GM19238 (cell line): ENCODE measurements at regions not wholly inside any gene's neighbourhood (a gene's known extent, or its start where the extent isn't known, plus 50 kb on each side); places are given as distances from the start of the nearest gene placed in this dataset.

Experiments used
- DNase-seq: peaks from one replicate; pipeline ENCODE4 v3.0.0; 2011; ENCODE audit warnings: low spot score; ENCODE audit not compliant: insufficient read length

GRCh38 chrX:39862963-39863362 is 234.8 kb downstream of the BCOR start:
- no peak for DNase-seq

DNA sequence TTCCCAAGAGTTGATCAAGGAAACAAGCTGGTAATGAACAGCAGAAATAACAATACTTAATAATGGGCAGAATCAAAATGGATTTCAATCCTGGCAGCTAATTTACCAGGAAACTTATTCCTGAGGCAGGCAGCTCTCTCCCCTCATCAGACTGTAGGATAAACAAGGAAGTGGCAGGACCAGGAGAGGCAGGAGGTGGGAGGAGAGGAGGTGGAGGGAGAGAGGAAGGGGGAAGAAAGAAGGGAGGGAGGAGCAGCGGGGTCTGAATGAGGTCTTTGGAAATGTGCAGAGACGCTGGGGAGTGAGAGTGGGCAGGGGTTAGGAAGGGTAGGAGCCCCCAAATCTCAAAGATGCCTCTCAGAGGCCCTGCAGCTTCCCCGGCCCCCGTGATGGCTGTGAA is 231.5 kb downstream of the BCOR start:
- DNase-seq: no peak

GRCh38 chrX:39869846-39870601 is 227.7 kb downstream of the BCOR start:
- DNase-seq: no peak

GRCh38 chrX:39871648-39872047 is 226.1 kb downstream of the BCOR start:
- no peak for DNase-seq

GRCh38 chrX:39873117-39873516 is 224.6 kb downstream of the BCOR start:
- no peak for DNase-seq

DNA sequence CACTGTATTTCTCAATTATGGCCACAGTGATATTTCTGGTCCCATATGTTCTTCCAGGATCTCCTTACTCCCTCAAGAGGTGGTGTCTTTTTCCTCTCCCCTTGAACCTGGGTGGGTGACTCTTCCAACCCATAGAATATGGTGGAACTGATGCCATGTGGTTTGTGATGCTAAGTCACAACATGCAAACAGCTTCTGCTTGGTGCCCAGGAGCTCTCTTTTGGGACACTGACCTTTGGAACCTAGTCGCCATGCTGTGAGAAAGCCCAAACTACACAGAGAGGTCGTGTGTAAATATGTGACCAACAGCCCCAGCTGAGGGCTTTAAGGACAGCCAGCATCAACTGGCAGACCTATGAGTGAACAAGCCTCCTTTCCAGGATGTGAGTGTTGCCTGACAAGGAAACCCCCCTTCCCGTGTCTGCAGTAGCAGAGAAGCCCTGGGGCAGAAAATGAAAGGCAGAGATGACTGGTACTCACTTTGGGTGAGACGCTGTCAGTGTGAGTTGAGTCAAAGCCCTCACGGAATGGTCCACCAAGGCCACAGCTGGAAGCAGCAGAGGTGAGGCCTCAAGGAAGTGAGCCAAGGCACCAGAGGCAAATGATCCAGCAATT is 223.4 kb downstream of the BCOR start:
- peak; percentile 63 for DNase-seq

DNA sequence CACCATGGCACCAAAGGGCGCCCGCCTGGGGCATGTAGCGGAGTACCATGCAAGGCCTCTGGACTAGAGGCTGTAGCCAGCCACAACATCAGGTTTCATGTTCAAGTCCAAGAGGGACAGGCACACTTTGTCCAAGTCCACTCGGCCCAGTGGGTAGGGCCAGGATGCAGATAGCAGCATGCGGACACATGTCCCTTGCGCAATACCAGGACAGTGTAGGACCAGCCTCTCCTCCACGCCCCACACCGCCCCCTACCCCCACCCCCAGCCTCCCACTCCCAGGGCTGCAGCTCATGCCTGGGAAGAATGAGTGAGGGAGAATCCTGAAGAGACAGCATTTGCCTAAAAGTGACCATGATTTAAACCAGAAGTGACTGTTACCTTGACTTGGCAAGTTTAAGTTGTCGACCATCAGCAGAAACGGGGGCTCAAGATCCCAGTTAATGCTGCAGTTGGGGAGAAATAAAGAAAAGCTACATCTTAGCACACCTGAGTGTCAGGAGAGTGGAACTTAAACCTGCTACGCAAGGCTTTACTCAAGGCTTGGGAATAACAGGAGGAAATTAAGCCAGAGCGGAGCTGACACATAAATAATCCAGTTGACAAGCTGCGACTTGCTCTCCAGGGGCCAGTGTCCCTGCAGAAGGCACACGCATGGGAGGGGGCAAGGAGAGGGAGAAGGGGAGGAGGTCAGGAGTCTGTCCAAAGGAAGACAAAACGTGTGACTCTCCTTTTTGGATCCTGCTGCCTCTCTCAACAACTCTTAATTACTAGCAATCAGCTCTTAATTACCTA is 221.7 kb downstream of the BCOR start:
- DNase-seq: no peak

DNA sequence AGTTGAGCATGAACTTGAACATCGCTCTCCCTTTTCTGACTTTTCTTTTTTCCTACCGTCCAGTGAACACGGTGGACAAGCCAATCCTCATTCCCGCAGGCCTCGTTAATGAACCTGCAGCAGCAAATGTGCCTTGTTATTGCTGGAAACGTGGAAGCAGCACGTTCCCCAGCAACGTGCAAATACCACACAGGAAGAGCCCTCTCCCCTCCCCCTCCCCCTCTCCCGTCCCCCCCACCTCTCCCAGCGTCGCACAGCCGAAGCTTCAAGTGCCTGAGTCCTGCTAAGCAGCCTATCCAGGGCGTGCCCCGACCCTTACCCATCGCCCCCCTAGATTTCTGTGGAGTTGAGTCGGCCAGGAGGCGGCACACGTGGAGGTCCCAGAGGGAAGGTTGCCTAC is 219.9 kb downstream of the BCOR start:
- DNase-seq: no peak

GRCh38 chrX:39883666-39884065 is 214.1 kb downstream of the BCOR start:
- no peak for DNase-seq

DNA sequence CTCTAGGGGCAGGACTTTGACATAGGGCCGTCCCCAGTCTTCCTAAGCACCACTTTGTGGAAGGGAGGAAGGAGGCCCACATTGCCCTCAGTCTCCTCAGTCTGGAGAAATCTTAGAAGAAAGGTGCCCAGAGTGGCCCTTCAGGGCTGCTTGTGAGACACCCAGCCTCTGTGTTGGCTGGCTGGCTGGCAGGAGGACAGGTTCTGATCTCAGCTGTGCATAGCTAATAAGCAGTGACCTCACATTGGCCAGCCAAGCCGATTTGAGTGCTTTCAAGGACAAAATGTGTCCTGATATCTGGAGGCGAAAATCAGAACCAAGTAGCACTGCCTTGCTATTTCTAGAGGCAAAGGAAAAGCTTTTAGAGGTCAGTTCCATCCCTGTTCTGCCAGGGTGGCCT is 211.5 kb downstream of the BCOR start:
- DNase-seq: no peak

- DNase-seq: no peak
Observed at GRCh38 chrX:39888730-39889129, 209.0 kb downstream of the BCOR start.

DNA sequence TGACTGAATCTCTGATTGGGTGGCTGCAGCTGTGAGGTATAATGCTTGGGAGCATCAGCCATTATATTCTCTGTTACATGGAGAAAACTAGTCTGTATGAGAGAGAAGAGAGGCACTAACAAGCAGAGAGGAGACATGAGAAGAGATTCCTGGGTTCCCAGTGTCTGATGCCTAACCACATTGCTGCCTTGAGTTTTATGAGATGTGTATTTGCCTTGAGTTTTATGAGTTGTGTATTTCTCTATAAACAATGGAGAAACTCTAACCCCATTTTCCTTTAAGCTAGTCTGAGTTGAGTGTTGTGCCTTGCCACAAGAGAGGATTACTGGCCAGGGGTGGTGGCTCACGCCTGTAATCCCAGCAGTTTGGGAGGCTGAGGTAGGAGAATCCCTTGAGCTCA is 208.1 kb downstream of the BCOR start:
- DNase-seq: no peak

DNA sequence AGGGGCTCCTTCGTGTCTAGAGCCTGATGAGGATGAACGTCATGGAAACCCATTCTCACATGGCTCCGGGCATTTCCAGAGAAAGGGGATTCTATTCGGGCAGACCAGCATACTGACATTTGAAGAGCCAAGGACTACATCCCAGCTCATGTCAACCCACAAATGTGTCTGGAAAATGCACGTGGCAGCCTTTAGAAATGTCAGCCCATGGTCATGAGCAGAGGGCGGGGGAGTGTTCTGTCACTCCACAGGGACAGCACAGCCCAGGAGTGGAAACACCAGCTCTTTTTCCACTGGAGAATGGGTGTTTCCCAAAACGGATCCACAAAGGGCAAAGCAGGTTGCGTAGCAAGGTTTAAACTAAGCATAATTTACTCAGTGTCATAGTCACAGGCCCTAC is 207.0 kb downstream of the BCOR start:
- DNase-seq: no peak

- DNase-seq: no peak
Observed at GRCh38 chrX:39891781-39892180, 206.0 kb downstream of the BCOR start.

- no peak for DNase-seq
Observed at GRCh38 chrX:39893417-39894338, 204.1 kb downstream of the BCOR start.

- no peak for DNase-seq
Observed at GRCh38 chrX:39894683-39895082, 203.1 kb downstream of the BCOR start.

GRCh38 chrX:39895218-39896110 is 202.3 kb downstream of the BCOR start:
- no peak for DNase-seq

- no peak for DNase-seq
Observed at GRCh38 chrX:39896951-39897740, 200.6 kb downstream of the BCOR start.

DNA sequence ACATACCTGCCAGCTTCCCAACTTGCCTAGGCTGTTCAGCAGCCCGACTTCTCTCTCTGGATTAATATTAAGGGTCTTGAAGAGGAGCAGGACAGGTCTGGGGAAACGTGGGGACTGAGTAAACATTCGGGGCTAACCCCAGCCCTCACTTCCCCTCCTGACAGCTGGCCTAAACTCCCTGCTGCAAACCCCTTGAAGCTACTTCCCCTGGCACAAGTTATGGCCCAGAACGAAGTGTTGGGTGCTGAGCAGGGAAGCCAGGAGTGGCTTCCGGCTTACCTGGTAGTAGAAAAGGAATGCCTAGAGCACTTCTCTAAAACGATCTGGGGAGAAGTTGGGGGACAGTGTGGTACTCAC is 200.0 kb downstream of the BCOR start:
- no peak for DNase-seq

DNA sequence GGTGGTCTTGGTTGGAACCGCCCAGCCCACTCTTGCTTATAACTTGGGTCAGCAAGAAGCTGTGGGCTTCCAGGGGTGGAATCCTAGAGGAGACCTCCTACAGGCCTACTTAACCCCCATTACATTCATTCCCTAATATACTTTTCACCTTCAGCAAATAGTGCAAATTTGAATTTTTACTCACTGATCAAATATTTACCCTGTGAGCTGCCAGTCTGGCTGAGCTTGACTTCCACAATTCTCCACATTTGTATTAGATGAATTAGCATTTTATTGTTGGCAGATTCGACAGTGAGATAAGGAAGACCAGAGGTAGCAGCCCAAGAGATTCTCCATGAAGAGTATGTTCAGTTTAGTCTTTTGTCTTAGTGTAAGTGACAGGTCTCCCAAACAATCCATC is 199.6 kb downstream of the BCOR start:
- no peak for DNase-seq
